Mesendoderm (in vitro differentiated cells): ENCODE measurements at regions not wholly inside any gene's neighbourhood (a gene's known extent, or its start where the extent isn't known, plus 50 kb on each side); places are given as distances from the start of the nearest gene placed in this dataset.

Experiments
- DNase-seq: peaks from one replicate; pipeline ENCODE4 v3.0.0; 2013
- H2AK5ac ChIP-seq: 2 replicates; pipeline ENCODE4 v1.6.1; 2013; ENCODE audit warnings: low read length, inconsistent platforms
- H2BK120ac ChIP-seq: 2 replicates; pipeline ENCODE4 v1.6.1; 2013; ENCODE audit warnings: low read depth, mild to moderate bottlenecking, low read length, moderate library complexity, mixed read lengths
- H2BK15ac ChIP-seq: replicated peaks from 2 replicates; pipeline ENCODE4 v1.6.1; 2013; ENCODE audit warnings: low read depth, mild to moderate bottlenecking, moderate library complexity
- H2BK5ac ChIP-seq: 2 replicates; pipeline ENCODE4 v1.6.1; 2013; ENCODE audit warnings: low read length, inconsistent platforms
- H3K18ac ChIP-seq: 2 replicates; pipeline ENCODE4 v1.6.1; 2013; ENCODE audit warnings: mild to moderate bottlenecking, low read length, mixed read lengths
- H3K23ac ChIP-seq: one replicate; pipeline ENCODE4 v1.6.1; 2013; ENCODE audit warnings: low read length
- H3K27ac ChIP-seq: 2 replicates; pipeline ENCODE4 v1.5.1; 2013; ENCODE audit warnings: low read depth, mild to moderate bottlenecking, inconsistent platforms, low read length, moderate library complexity
- H3K27me3 ChIP-seq: 2 replicates; pipeline ENCODE4 v1.6.1; 2013; ENCODE audit warnings: low read length, control low read depth, mild to moderate bottlenecking, inconsistent platforms; ENCODE audit not compliant: insufficient read depth, poor library complexity
- H3K36me3 ChIP-seq: 2 replicates; pipeline ENCODE4 v1.6.1; 2013; ENCODE audit warnings: low read length, inconsistent platforms; ENCODE audit not compliant: control insufficient read depth, insufficient read depth
- H3K4ac ChIP-seq: one replicate; pipeline ENCODE4 v1.6.1; 2013; ENCODE audit warnings: low read depth, mild to moderate bottlenecking, low read length, moderate library complexity
- H3K4me1 ChIP-seq: 2 replicates; pipeline ENCODE4 v1.6.1; 2013; ENCODE audit warnings: low read depth, low read length, inconsistent platforms; ENCODE audit not compliant: control insufficient read depth
- H3K4me2 ChIP-seq: 2 replicates; pipeline ENCODE4 v1.6.1; 2013; ENCODE audit warnings: low read length
- H3K4me3 ChIP-seq: 2 replicates; pipeline ENCODE4 v1.5.1; 2013; ENCODE audit warnings: mild to moderate bottlenecking, low read length
- H3K56ac ChIP-seq: one replicate; pipeline ENCODE4 v1.6.1; 2013; ENCODE audit warnings: low read length
- H3K79me1 ChIP-seq: 2 replicates; pipeline ENCODE4 v1.6.1; 2013; ENCODE audit warnings: low read length, inconsistent platforms
- H3K79me2 ChIP-seq: 2 replicates; pipeline ENCODE4 v1.6.1; 2013; ENCODE audit warnings: mild to moderate bottlenecking, low read length; ENCODE audit not compliant: control insufficient read depth, insufficient read depth
- H3K9ac ChIP-seq: 2 replicates; pipeline ENCODE4 v1.6.1; 2013; ENCODE audit warnings: low read length, inconsistent platforms
- H4K5ac ChIP-seq: one replicate; pipeline ENCODE4 v1.6.1; 2013; ENCODE audit warnings: low read length
- H4K8ac ChIP-seq: one replicate; pipeline ENCODE4 v1.6.1; 2013; ENCODE audit warnings: low read depth, mild to moderate bottlenecking, control low read depth, low read length, moderate library complexity
- WGBS: extraction: QIAGEN DNeasy Blood & Tissue Kit; methylation state at CpG from one replicate; pipeline ENCODE4 v1.1.7; 2013; ENCODE audit warnings: low lambda C conversion rate, missing lambda C conversion rate; ENCODE audit not compliant: insufficient coverage; ENCODE audit errors: extremely low coverage; 5-methylcytosine and 5-hydroxymethylcytosine counted together

DNA sequence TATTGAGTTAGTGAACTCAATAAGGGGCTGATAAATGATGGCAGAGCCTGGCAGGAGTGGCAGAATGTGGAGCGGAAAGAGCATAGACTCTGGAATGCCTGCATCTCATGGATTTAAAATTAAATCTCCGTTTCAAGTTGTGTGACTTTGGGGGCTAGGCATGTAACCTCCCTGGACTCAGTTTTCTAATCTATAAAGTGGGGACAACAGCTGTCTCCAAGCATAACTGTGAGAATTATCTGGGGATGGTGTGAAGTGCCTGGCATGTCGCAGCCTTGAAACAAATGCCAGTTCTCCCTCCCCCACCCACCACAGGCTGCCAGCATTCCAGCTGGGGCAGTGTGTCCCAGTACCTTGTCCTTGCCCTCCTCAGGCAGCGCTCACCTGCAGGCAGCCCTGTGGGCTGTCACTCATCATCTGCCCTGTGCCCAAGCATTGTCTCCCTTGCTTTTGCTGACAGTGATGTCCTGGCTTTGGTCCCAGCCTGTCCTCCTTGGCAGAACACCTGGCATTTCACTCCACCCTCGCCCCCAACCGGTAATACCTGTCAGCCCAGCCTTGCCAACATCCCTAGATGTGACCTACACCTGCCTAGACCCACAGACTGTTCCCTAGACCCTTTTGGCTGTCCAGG, 129.6 kb downstream of the MRM1 start:
- H3K36me3 ChIP-seq, result no peaks in the 10 kb centered on the region
- no peak overlapping the region for H3K27ac ChIP-seq
- no peak overlapping the region for H3K23ac ChIP-seq
- DNase-seq, result no peak
- no peak overlapping the region for H3K4me2 ChIP-seq
- H4K5ac ChIP-seq, result no peak overlapping the region
- no peak overlapping the region for H2BK5ac ChIP-seq
- H2AK5ac ChIP-seq, result peak overlapping the region; percentile 45
- no peaks in the 10 kb centered on the region for H3K27me3 ChIP-seq
- H3K4ac ChIP-seq, result no peak overlapping the region
- no CpG with 5 or more reads among the region's 6 CpGs for WGBS
- no peaks in the 10 kb centered on the region for H3K79me2 ChIP-seq
- H3K56ac ChIP-seq, result no peak overlapping the region
- H3K4me1 ChIP-seq, result peaks cover 26% of the 10 kb centered on the region
- H3K79me1 ChIP-seq, result no peaks in the 10 kb centered on the region
- no peak overlapping the region for H4K8ac ChIP-seq
- no peak overlapping the region for H3K4me3 ChIP-seq
- H2BK120ac ChIP-seq, result no peak overlapping the region
- no peak overlapping the region for H2BK15ac ChIP-seq
- no peak overlapping the region for H3K9ac ChIP-seq
- H3K18ac ChIP-seq, result no peak overlapping the region

DNA sequence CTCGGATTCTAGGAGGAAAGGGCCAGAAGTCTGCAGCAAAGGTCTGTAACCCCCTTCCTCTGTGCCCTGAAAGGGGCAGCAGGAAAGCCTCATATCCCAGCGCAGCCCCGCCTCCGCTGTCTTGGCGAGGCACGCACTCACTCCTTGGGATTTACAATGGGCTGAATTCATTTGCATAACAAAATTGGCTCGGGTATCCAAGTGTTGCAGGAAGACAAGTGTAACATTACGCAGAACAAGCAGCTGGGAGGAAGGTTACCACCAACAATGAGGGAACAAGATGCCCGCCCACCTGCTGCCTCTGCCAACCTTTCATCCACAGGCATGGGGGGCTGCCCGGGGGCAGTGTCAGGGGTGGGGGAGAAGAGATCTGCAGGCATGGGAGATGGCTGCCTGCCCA, 130.4 kb downstream of the MRM1 start:
- Histone ChIP-seq H3K4me3 (no peak overlapping the region), H3K18ac (no peak overlapping the region), H3K56ac (peak overlapping the region; percentile 28), H3K27ac (no peak overlapping the region), H3K4ac (peak overlapping the region; percentile 6), H4K5ac (no peak overlapping the region), H3K4me2 (no peak overlapping the region), H2BK5ac (no peak overlapping the region), H3K36me3 (no peaks in the 10 kb centered on the region), H3K79me1 (no peaks in the 10 kb centered on the region), H2BK120ac (no peak overlapping the region), H3K27me3 (no peaks in the 10 kb centered on the region), H3K79me2 (no peaks in the 10 kb centered on the region), H2AK5ac (no peak overlapping the region), H4K8ac (no peak overlapping the region), H3K9ac (no peak overlapping the region), H3K4me1 (peaks cover 24% of the 10 kb centered on the region), H3K23ac (no peak overlapping the region), H2BK15ac (no peak overlapping the region)
- no CpG with 5 or more reads among the region's 10 CpGs for WGBS
- DNase-seq, result peak; percentile 36

DNA sequence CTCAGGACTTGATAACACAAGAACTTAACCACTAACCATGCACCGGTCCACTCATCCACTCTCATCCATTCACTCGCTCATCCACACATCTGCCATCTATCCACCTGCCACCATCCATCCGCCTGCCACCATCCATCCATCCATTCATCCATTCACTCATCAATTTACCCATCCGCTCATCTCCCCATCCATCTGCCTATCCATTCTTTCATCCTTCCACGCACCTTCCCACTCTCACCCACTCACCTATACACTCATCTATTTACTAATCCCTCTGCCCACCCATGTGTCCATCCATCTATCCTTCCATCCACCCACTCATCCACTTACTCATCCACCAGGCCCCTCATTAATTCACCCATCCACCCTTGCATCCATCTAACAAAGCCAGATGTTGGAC, 131.0 kb downstream of the MRM1 start:
- H2BK5ac ChIP-seq, result no peak overlapping the region
- H4K5ac ChIP-seq, result no peak overlapping the region
- no peak overlapping the region for H3K4ac ChIP-seq
- no peak overlapping the region for H2BK120ac ChIP-seq
- H3K56ac ChIP-seq, result no peak overlapping the region
- no peaks in the 10 kb centered on the region for H3K79me2 ChIP-seq
- no peak overlapping the region for H3K23ac ChIP-seq
- DNase-seq, result no peak
- no peaks in the 10 kb centered on the region for H3K79me1 ChIP-seq
- peaks cover 20% of the 10 kb centered on the region for H3K4me1 ChIP-seq
- no peak overlapping the region for H2BK15ac ChIP-seq
- no peak overlapping the region for H4K8ac ChIP-seq
- no peaks in the 10 kb centered on the region for H3K36me3 ChIP-seq
- no peak overlapping the region for H3K18ac ChIP-seq
- no peak overlapping the region for H3K4me3 ChIP-seq
- H3K9ac ChIP-seq, result no peak overlapping the region
- H3K4me2 ChIP-seq, result no peak overlapping the region
- H2AK5ac ChIP-seq, result no peak overlapping the region
- H3K27me3 ChIP-seq, result no peaks in the 10 kb centered on the region
- WGBS, result 100% methylated on average over 1 of the region's 5 CpGs
- H3K27ac ChIP-seq, result no peak overlapping the region

DNA sequence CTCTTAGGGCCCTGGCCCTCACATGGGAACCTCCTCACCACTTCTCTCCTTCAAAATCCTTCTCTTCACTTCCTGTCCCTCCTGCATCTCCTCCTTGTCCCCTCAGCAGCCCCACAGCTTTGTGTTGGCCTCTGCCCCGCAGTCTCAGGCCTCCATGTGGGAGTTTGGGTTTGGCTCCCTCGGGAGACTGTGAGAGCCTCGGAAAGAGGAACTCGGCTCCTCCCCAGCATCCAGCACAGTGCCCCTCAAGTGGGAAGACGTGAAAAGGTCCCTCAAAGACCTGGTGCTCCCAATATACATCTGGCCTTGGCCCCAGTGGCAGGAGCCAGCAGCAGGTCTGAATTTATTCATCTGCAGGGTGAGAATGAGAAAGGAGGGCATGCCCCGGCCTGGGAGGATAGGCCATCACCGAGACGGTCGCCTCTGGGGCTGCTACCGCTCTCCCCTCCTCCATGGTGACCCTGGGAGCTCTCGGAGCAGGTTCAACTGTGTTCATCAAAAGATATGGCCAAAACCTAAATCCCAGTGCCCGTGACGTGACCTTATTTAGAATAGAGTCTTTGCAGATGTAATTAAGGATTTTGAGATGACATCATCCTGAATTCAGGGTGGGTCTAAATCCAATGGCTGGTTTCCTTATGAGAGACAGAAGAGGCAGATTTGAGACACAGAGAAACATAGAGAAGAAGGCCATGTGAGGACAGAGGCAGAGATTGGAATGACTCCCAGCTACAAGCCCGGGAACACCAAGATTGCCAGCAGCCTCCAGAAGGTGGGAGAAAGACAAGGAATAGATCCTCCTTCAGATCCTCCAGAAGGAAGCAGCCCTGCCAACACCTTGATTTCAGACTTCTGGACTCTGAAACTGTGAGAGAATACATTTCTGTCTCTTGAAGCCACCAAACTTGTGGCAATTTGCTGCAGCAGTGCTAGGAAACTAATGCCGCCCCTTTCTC, 135.1 kb downstream of the MRM1 start:
- Histone ChIP-seq H2BK5ac (no peak overlapping the region), H4K5ac (no peak overlapping the region), H3K4me1 (peaks cover 4% of the 10 kb centered on the region), H3K79me2 (no peaks in the 10 kb centered on the region), H3K9ac (no peak overlapping the region), H3K56ac (no peak overlapping the region), H2BK15ac (no peak overlapping the region), H3K4me3 (no peak overlapping the region), H3K27me3 (no peaks in the 10 kb centered on the region), H3K79me1 (no peaks in the 10 kb centered on the region), H4K8ac (no peak overlapping the region), H3K27ac (no peak overlapping the region), H3K4ac (no peak overlapping the region), H3K4me2 (no peak overlapping the region), H2AK5ac (no peak overlapping the region), H3K23ac (no peak overlapping the region), H3K18ac (peak overlapping the region; percentile 43), H2BK120ac (no peak overlapping the region), H3K36me3 (no peaks in the 10 kb centered on the region)
- no CpG with 5 or more reads among the region's 15 CpGs for WGBS
- DNase-seq, result no peak

DNA sequence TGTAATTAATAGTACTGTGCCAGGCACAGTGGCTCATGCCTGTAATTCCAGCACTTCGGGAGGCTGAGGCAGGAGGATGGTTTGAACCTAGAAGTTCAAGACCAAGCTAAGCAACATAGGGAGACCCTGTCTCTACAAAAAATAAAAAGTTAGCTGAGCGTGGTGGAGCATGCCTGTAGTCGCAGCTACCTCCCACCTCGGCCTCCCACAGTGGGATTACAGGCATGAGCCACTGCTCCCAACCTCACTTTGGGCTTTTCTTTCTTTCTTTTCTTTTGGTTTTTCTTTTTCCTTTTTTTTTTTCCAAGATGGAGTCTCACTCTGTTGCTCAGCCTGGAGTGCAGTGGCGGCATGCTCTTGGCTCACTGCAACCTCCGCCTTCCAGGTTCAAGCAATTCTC, 137.8 kb downstream of the MRM1 start:
- H2BK120ac ChIP-seq, result no peak overlapping the region
- no peak overlapping the region for H3K27ac ChIP-seq
- no peak overlapping the region for H3K4me3 ChIP-seq
- no peak for DNase-seq
- no peaks in the 10 kb centered on the region for H3K36me3 ChIP-seq
- no CpG with 5 or more reads among the region's 6 CpGs for WGBS
- no peak overlapping the region for H3K23ac ChIP-seq
- H4K5ac ChIP-seq, result no peak overlapping the region
- no peak overlapping the region for H2BK15ac ChIP-seq
- H3K4me1 ChIP-seq, result peaks cover 10% of the 10 kb centered on the region
- H2AK5ac ChIP-seq, result no peak overlapping the region
- no peak overlapping the region for H4K8ac ChIP-seq
- no peak overlapping the region for H2BK5ac ChIP-seq
- no peak overlapping the region for H3K56ac ChIP-seq
- no peak overlapping the region for H3K4me2 ChIP-seq
- H3K4ac ChIP-seq, result no peak overlapping the region
- no peak overlapping the region for H3K9ac ChIP-seq
- no peaks in the 10 kb centered on the region for H3K79me1 ChIP-seq
- no peaks in the 10 kb centered on the region for H3K27me3 ChIP-seq
- no peak overlapping the region for H3K18ac ChIP-seq
- H3K79me2 ChIP-seq, result no peaks in the 10 kb centered on the region
